Aorta (tissue), 5 donors: ENCODE measurements at regions not wholly inside any gene's neighbourhood (a gene's known extent, or its start where the extent isn't known, plus 50 kb on each side); places are given as distances from the start of the nearest gene placed in this dataset.

Experiments
- ATAC-seq: fragments of 200-7000 bp; cut with Tn5 transposase; one replicate; pipeline ENCODE4 v1.9.1; 2022; ENCODE audit warnings: moderate library complexity; ENCODE audit not compliant: low FRiP score
- DNase-seq, 2 donors: peaks; one replicate each; pipeline ENCODE4 v3.0.0-alpha.2; 2020
- H3K27ac ChIP-seq, 2 donors: one replicate each; pipeline ENCODE4 v1.5.1; 2013; ENCODE audit warnings: low read length in 2 of 2, mild to moderate bottlenecking in 2 of 2, moderate library complexity in 2 of 2, control low read depth in 1 of 2, inconsistent platforms in 1 of 2, low read depth in 1 of 2
- H3K27me3 ChIP-seq, 2 donors: one replicate each; pipeline ENCODE4 v1.6.1; 2013; ENCODE audit warnings: control low read depth in 1 of 2, low read length in 1 of 2, mild to moderate bottlenecking in 1 of 2, moderate library complexity in 1 of 2; ENCODE audit not compliant: insufficient read depth in 2 of 2, control insufficient read depth in 1 of 2
- H3K36me3 ChIP-seq, 2 donors: one replicate each; pipeline ENCODE4 v1.6.1; 2013; ENCODE audit warnings: control low read depth in 1 of 2, low read length in 1 of 2, mild to moderate bottlenecking in 1 of 2; ENCODE audit not compliant: insufficient read depth in 2 of 2, control insufficient read depth in 1 of 2
- H3K4me1 ChIP-seq, 2 donors: one replicate each; pipeline ENCODE4 v1.6.1; 2013; ENCODE audit warnings: low read length in 2 of 2, control low read depth in 1 of 2, mild to moderate bottlenecking in 1 of 2, moderate library complexity in 1 of 2; ENCODE audit not compliant: insufficient read depth in 2 of 2, control insufficient read depth in 1 of 2
- H3K4me3 ChIP-seq, 2 donors: one replicate each; pipeline ENCODE4 v1.5.1; 2013; ENCODE audit warnings: low read length in 2 of 2, control low read depth in 1 of 2, mild to moderate bottlenecking in 1 of 2
- H3K9me3 ChIP-seq: one replicate; pipeline ENCODE4 v1.6.1; 2013; ENCODE audit warnings: mild to moderate bottlenecking, low read length; ENCODE audit not compliant: control insufficient read depth
- WGBS, 2 donors: extraction: QIAGEN DNeasy Blood & Tissue Kit; methylation state at CpG; one replicate each; pipeline ENCODE4 v1.1.7; 2013; 5-methylcytosine and 5-hydroxymethylcytosine counted together
- intact Hi-C, 2 donors: fragments of 100-400 bp; cut with DNase I; formaldehyde crosslinking; loops; one replicate each; pipeline versions ENCODE4 v1.14.2 to v1.15.0; 2022
- donor health status: healthy with polysubstance abuse.
- donor health status: Bipolar disorder and iron deficiency.
- donor health status: DM: no; HTN: no; CAD: no.
- donor health status: DM: no; HTN: no; CAD: no.
- donor health status: DM: yes; HTN: yes; CAD: no.

DNA sequence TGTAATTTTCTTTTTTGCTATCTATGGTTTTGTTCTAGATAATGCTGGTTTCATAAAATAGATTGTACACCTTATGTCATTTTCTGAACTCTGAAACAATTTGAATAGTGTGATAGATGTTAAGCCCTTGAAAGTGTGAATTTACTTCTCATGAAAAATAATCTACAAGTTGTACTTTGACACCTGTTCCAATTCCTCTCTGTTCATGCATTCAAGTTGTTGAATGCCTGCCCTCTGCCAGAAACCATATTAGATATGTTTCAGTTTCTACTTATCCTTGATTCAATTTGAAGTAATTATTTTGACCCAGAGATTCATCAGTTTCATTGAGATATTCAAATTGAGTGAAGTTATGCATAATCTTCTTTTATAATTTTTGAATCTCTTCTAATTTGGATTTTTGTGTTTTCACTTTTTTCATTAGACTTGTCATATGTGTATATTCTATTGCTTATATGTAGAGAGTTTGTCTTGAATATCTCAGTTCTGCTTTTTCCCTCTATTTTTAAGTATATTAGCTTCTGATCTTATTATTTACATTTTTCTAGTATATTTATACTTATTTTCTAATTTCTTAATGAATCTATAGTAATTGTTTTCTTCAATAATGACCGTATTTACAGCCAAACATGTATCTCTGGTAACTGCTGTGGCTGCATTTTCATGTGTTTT is 143.3 kb upstream of the TACR1 start:
- intact Hi-C loops: no loop called here
- H3K4me3 ChIP-seq: no peak overlapping the region
- peaks cover 2% of the 10 kb centered on the region for H3K9me3 ChIP-seq
- no peaks in the 10 kb centered on the region for H3K4me1 ChIP-seq
- DNase-seq (no peak), ATAC-seq (no peak)
- no peaks in the 10 kb centered on the region for H3K27me3 ChIP-seq
- H3K27ac ChIP-seq: no peak overlapping the region
- H3K36me3 ChIP-seq: no peaks in the 10 kb centered on the region
- WGBS, 2 donors: 77 to 78% methylated on average over 1 of the region's 1 CpG

- no peaks in the 10 kb centered on the region for H3K9me3 ChIP-seq
- H3K27me3 ChIP-seq: no peaks in the 10 kb centered on the region
- no peaks in the 10 kb centered on the region for H3K36me3 ChIP-seq
- ATAC-seq (no peak), DNase-seq (no peak)
- no peaks in the 10 kb centered on the region for H3K4me1 ChIP-seq
- intact Hi-C loops: no loop called here
- H3K4me3 ChIP-seq: no peak overlapping the region
- 35 to 43% methylated on average over 3 of the region's 3 CpGs for WGBS, 2 donors
- H3K27ac ChIP-seq: no peak overlapping the region
Observed at GRCh38 chr2:75340560-75340959, 141.2 kb upstream of the TACR1 start.

- H3K9me3 ChIP-seq: no peaks in the 10 kb centered on the region
- no peak overlapping the region for H3K27ac ChIP-seq
- no peaks in the 10 kb centered on the region for H3K27me3 ChIP-seq
- ATAC-seq (no peak), DNase-seq (no peak)
- H3K4me1 ChIP-seq: no peaks in the 10 kb centered on the region
- intact Hi-C loops: no loop called here
- no peaks in the 10 kb centered on the region for H3K36me3 ChIP-seq
- no peak overlapping the region for H3K4me3 ChIP-seq
- 69 to 71% methylated on average over 5 of the region's 5 CpGs for WGBS, 2 donors
Observed at GRCh38 chr2:75338461-75338860, 139.1 kb upstream of the TACR1 start.

DNA sequence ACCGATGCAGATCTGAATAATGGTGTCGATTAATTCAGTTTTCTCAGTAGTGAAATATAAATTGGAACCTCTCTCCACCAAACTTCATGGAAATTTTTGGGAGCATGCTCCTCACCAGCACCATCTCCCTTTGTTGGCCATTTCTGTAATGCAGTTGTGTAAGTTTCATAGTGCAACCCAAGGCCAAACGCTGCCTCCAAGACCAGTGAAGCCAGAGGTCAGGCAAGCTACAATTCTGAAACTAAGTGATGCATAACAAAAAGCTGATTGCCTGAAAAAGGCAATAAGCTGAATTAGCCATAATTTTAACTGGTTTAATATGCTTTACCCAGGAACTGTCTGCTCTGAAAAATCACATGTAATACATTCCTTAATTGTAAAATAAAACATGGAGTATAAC is 138.3 kb upstream of the TACR1 start:
- WGBS, 2 donors: 70 to 78% methylated on average over 3 of the region's 3 CpGs
- H3K36me3 ChIP-seq: no peaks in the 10 kb centered on the region
- no peaks in the 10 kb centered on the region for H3K4me1 ChIP-seq
- DNase-seq (no peak), ATAC-seq (no peak)
- no peak overlapping the region for H3K27ac ChIP-seq
- H3K27me3 ChIP-seq: no peaks in the 10 kb centered on the region
- H3K4me3 ChIP-seq: no peak overlapping the region
- no peaks in the 10 kb centered on the region for H3K9me3 ChIP-seq
- intact Hi-C loops: no loop called here

DNA sequence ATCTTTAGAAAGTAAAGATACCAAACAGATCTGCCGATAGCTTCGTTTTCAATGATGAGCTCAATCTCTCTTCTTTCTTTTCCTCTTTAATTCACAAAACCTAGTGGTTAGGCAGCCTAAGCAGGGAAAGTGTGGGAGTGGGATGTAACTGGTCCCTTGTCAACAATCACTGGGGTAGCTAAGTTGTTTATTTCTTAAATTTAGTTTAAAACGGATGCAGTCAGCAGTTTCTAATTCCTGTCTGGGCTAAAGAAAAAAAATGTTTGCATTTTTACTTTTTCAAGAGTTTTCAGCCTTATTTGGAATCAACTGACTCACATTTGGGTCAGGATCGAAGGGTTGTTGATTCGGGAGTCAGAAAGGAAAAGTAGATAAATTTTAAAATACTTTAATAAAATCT is 137.7 kb upstream of the TACR1 start:
- Histone ChIP-seq H3K36me3 (no peaks in the 10 kb centered on the region), H3K27ac (no peak overlapping the region), H3K27me3 (no peaks in the 10 kb centered on the region), H3K4me1 (no peaks in the 10 kb centered on the region), H3K9me3 (no peaks in the 10 kb centered on the region), H3K4me3 (no peak overlapping the region)
- intact Hi-C loops: no loop called here
- ATAC-seq (no peak), DNase-seq (no peak)
- WGBS, 2 donors: 42 to 43% methylated on average over 5 of the region's 5 CpGs

- DNase-seq (no peak), ATAC-seq (no peak)
- WGBS, 2 donors: 65 to 71% methylated on average over 3 of the region's 3 CpGs
Observed at GRCh38 chr2:75336451-75336850, 137.1 kb upstream of the TACR1 start.

DNA sequence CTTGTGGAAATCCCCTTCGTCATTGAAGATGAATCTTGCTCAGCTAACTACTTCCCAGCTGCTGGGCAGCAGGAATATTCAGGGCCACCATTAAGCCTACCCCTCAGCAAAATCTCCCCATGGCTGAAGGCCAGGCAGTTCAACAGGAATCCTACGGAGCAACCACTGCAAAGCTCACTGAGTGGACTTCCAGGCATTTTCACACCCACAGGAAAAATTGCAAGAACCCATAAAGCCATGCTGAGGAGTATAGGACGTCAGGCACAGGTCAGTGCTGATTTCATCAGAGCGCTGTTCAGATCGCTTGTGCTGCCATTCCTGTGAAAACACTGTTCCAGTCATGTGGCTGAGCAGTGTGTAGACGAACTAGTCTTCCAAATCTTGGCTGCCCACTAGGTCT is 134.8 kb upstream of the TACR1 start:
- H3K9me3 ChIP-seq: no peaks in the 10 kb centered on the region
- no peak overlapping the region for H3K4me3 ChIP-seq
- 77 to 78% methylated on average over 6 of the region's 6 CpGs for WGBS, 2 donors
- H3K27ac ChIP-seq: no peak overlapping the region
- H3K27me3 ChIP-seq: no peaks in the 10 kb centered on the region
- no peak for DNase-seq
- H3K36me3 ChIP-seq: no peaks in the 10 kb centered on the region
- peak; percentile 36 for ATAC-seq
- intact Hi-C loops: no loop called here
- no peaks in the 10 kb centered on the region for H3K4me1 ChIP-seq

More at GRCh38 chr2:75336451-75336850, 137.1 kb upstream of the TACR1 start:
- Histone ChIP-seq H3K36me3 (no peaks in the 10 kb centered on the region), H3K27ac (no peak overlapping the region), H3K9me3 (no peaks in the 10 kb centered on the region), H3K27me3 (no peaks in the 10 kb centered on the region), H3K4me3 (no peak overlapping the region), H3K4me1 (no peaks in the 10 kb centered on the region)
- intact Hi-C loops: no loop called here

DNA sequence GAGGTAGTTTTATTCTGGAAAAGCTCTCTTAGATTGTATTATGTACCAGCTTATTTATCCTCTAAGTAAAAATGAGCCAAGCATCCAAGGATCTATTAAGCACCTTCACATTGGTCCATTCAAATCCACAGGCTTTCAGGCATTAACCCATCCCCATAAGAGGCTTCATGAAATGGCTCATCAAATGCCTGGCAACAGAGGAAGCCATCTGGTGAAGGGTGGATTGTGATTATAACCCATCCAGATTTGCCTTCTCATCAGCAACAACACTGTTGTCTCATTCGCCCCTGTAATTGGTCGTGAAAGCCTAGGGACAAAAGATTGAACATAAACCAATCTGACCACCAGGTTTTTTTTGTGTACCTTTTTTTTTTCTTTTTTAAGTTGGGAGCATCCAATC is 134.3 kb upstream of the TACR1 start:
- ATAC-seq: no peak
- no peak for DNase-seq
- intact Hi-C loops: no loop called here
- WGBS, 2 donors: 85 to 90% methylated on average over 2 of the region's 2 CpGs
- H3K4me1 ChIP-seq: no peaks in the 10 kb centered on the region
- no peaks in the 10 kb centered on the region for H3K27me3 ChIP-seq
- H3K27ac ChIP-seq: no peak overlapping the region
- no peak overlapping the region for H3K4me3 ChIP-seq
- H3K9me3 ChIP-seq: no peaks in the 10 kb centered on the region
- no peaks in the 10 kb centered on the region for H3K36me3 ChIP-seq

DNA sequence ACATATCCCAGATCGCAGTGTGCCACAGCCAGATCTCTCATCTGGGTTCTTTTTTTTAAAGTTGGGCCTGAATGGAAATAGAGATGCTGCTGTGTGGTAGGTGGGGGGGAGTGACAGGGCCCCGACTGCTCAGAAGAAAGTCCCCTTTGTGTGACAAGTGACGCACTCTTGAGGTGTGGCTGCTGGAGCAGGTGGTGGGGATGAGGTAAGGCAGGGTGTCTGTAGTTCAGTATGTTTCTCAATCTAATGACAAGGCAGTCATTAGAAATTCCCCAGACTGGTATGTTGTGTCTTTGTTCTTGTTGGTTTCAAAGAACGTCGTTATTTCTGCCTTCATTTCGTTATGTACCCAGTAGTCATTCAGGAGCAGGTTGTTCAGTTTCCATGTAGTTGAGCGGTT is 128.8 kb upstream of the TACR1 start:
- no peak for ATAC-seq
- Histone ChIP-seq H3K4me3 (no peak overlapping the region), H3K9me3 (peaks cover 3% of the 10 kb centered on the region), H3K27me3 (no peaks in the 10 kb centered on the region), H3K36me3 (no peaks in the 10 kb centered on the region), H3K27ac (no peak overlapping the region), H3K4me1 (no peaks in the 10 kb centered on the region)
- no peak for DNase-seq
- 83 to 86% methylated on average over 7 of the region's 7 CpGs for WGBS, 2 donors
- intact Hi-C loops: no loop called here
